VCaP (cell line): ENCODE measurements at regions not wholly inside any gene's neighbourhood (a gene's known extent, or its start where the extent isn't known, plus 50 kb on each side); places are given as distances from the start of the nearest gene placed in this dataset.

Source experiments
- H3K27ac ChIP-seq: fragments of 450-650 bp; 2 replicates; pipeline ENCODE4 v1.5.1; 2017
- CTCF ChIP-seq: fragments of 450-650 bp; conservative IDR thresholded peaks from 2 replicates; pipeline ENCODE4 v1.5.1; 2017; ENCODE audit warnings: mild to moderate bottlenecking, moderate library complexity

- TF ChIP-seq CTCF, result no peak
- H3K27ac ChIP-seq, result no peak overlapping the region
These were observed 563.9 kb upstream of the ADARB2 start for GRCh38 chr10:2301227-2301626.

- no peak for TF ChIP-seq CTCF
- no peak overlapping the region for H3K27ac ChIP-seq
These were observed 562.9 kb upstream of the ADARB2 start for GRCh38 chr10:2300231-2300630.

GRCh38 chr10:2296179-2296891 is 559.0 kb upstream of the ADARB2 start:
- TF ChIP-seq CTCF, result no peak
- no peak overlapping the region for H3K27ac ChIP-seq

- H3K27ac ChIP-seq, result no peak overlapping the region
These were observed 557.4 kb upstream of the ADARB2 start for GRCh38 chr10:2294739-2295138.

GRCh38 chr10:2284071-2284470 is 546.7 kb upstream of the ADARB2 start:
- H3K27ac ChIP-seq, result no peak overlapping the region
- no peak for TF ChIP-seq CTCF

More at GRCh38 chr10:2294739-2295138, 557.4 kb upstream of the ADARB2 start:
- no peak for TF ChIP-seq CTCF

GRCh38 chr10:2282202-2282601 is 544.9 kb upstream of the ADARB2 start:
- no peak overlapping the region for H3K27ac ChIP-seq
- TF ChIP-seq CTCF, result no peak

GRCh38 chr10:2280713-2281300 is 543.5 kb upstream of the ADARB2 start:
- TF ChIP-seq CTCF, result no peak
- no peak overlapping the region for H3K27ac ChIP-seq
